ENCODE measurements at regions not wholly inside any gene's neighbourhood (a gene's known extent, or its start where the extent isn't known, plus 50 kb on each side); places are given as distances from the start of the nearest gene placed in this dataset.

DNA sequence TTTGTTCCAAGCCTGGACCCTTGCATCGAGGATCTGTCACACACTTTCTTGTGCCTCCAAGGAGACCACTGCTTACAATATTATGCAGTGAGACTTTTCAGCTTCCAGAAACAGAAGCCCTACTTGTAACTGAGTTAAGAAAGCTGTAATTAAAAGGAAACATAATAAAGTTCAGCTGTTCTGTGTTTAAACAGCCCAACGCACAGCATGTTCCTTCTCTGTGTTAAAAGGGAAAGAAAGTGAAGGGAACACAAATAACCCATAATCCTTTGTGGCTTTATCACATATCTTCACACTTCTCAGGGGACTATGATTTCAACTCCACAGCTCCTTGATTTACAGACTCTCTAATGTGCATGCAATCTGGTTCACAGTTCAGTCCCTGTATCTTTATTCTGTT, 200.3 kb upstream of the MTNR1B start:
- H3K4me1 ChIP-seq (ENCODE audit: insufficient read depth) = peaks cover 8% of the 10 kb centered on the region
- Mint-ChIP-seq H3K27ac (no peak overlapping the region), H3K4me3 (no peak overlapping the region), H3K27me3 (ENCODE audit: insufficient read depth, low read depth, poor library complexity) (peaks cover 5% of the 10 kb centered on the region), H3K9me3 (no peaks in the 10 kb centered on the region), H3K4me1 (peaks cover 24% of the 10 kb centered on the region), H3K36me3 (ENCODE audit: low read depth) (peaks cover 12% of the 10 kb centered on the region)
- H2AFZ ChIP-seq = no peak overlapping the region
- H3K4me3 ChIP-seq = no peak overlapping the region
- H3F3A ChIP-seq (replicated peaks; ENCODE audit: low read depth) = no peaks in the 10 kb centered on the region
- no peaks in the 10 kb centered on the region for H3K79me2 ChIP-seq (replicated peaks; ENCODE audit: insufficient read depth)
- H3K27ac ChIP-seq (ENCODE audit: low read depth) = no peak overlapping the region
- TF ChIP-seq NANOG (IDR thresholded peaks at IDR 0.05; ENCODE audit: borderline replicate concordance) (no peak), ZNF331 (CRISPR knock-in tag; IDR thresholded peaks at IDR 0.05; ENCODE audit: low read depth) (no peak), STAT1 (IDR thresholded peaks at IDR 0.05; ENCODE audit: unreplicated experiment) (no peak), JUNB (IDR thresholded peaks at IDR 0.05; ENCODE audit: unreplicated experiment) (no peak), ETS1 (IDR thresholded peaks at IDR 0.05) (no peak), EZH2phosphoT487 (IDR thresholded peaks at IDR 0.05; ENCODE audit: unreplicated experiment) (no peak), POLR2AphosphoS5 (IDR thresholded peaks at IDR 0.05; ENCODE audit: low read depth) (no peak), EZH2 (IDR thresholded peaks at IDR 0.05; ENCODE audit: low read depth, unreplicated experiment) (no peak), CREB1 (CRISPR knock-in tag; IDR thresholded peaks at IDR 0.05; ENCODE audit: low read depth) (no peak), ZNF114 (CRISPR knock-in tag; IDR thresholded peaks at IDR 0.05) (no peak)
- TF ChIP-seq, protein P1, sequence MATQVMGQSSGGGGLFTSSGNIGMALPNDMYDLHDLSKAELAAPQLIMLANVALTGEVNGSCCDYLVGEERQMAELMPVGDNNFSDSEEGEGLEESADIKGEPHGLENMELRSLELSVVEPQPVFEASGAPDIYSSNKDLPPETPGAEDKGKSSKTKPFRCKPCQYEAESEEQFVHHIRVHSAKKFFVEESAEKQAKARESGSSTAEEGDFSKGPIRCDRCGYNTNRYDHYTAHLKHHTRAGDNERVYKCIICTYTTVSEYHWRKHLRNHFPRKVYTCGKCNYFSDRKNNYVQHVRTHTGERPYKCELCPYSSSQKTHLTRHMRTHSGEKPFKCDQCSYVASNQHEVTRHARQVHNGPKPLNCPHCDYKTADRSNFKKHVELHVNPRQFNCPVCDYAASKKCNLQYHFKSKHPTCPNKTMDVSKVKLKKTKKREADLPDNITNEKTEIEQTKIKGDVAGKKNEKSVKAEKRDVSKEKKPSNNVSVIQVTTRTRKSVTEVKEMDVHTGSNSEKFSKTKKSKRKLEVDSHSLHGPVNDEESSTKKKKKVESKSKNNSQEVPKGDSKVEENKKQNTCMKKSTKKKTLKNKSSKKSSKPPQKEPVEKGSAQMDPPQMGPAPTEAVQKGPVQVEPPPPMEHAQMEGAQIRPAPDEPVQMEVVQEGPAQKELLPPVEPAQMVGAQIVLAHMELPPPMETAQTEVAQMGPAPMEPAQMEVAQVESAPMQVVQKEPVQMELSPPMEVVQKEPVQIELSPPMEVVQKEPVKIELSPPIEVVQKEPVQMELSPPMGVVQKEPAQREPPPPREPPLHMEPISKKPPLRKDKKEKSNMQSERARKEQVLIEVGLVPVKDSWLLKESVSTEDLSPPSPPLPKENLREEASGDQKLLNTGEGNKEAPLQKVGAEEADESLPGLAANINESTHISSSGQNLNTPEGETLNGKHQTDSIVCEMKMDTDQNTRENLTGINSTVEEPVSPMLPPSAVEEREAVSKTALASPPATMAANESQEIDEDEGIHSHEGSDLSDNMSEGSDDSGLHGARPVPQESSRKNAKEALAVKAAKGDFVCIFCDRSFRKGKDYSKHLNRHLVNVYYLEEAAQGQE (IDR thresholded peaks at IDR 0.05; ENCODE audit: unreplicated experiment) = no peak
- TF ChIP-seq, protein P2, sequence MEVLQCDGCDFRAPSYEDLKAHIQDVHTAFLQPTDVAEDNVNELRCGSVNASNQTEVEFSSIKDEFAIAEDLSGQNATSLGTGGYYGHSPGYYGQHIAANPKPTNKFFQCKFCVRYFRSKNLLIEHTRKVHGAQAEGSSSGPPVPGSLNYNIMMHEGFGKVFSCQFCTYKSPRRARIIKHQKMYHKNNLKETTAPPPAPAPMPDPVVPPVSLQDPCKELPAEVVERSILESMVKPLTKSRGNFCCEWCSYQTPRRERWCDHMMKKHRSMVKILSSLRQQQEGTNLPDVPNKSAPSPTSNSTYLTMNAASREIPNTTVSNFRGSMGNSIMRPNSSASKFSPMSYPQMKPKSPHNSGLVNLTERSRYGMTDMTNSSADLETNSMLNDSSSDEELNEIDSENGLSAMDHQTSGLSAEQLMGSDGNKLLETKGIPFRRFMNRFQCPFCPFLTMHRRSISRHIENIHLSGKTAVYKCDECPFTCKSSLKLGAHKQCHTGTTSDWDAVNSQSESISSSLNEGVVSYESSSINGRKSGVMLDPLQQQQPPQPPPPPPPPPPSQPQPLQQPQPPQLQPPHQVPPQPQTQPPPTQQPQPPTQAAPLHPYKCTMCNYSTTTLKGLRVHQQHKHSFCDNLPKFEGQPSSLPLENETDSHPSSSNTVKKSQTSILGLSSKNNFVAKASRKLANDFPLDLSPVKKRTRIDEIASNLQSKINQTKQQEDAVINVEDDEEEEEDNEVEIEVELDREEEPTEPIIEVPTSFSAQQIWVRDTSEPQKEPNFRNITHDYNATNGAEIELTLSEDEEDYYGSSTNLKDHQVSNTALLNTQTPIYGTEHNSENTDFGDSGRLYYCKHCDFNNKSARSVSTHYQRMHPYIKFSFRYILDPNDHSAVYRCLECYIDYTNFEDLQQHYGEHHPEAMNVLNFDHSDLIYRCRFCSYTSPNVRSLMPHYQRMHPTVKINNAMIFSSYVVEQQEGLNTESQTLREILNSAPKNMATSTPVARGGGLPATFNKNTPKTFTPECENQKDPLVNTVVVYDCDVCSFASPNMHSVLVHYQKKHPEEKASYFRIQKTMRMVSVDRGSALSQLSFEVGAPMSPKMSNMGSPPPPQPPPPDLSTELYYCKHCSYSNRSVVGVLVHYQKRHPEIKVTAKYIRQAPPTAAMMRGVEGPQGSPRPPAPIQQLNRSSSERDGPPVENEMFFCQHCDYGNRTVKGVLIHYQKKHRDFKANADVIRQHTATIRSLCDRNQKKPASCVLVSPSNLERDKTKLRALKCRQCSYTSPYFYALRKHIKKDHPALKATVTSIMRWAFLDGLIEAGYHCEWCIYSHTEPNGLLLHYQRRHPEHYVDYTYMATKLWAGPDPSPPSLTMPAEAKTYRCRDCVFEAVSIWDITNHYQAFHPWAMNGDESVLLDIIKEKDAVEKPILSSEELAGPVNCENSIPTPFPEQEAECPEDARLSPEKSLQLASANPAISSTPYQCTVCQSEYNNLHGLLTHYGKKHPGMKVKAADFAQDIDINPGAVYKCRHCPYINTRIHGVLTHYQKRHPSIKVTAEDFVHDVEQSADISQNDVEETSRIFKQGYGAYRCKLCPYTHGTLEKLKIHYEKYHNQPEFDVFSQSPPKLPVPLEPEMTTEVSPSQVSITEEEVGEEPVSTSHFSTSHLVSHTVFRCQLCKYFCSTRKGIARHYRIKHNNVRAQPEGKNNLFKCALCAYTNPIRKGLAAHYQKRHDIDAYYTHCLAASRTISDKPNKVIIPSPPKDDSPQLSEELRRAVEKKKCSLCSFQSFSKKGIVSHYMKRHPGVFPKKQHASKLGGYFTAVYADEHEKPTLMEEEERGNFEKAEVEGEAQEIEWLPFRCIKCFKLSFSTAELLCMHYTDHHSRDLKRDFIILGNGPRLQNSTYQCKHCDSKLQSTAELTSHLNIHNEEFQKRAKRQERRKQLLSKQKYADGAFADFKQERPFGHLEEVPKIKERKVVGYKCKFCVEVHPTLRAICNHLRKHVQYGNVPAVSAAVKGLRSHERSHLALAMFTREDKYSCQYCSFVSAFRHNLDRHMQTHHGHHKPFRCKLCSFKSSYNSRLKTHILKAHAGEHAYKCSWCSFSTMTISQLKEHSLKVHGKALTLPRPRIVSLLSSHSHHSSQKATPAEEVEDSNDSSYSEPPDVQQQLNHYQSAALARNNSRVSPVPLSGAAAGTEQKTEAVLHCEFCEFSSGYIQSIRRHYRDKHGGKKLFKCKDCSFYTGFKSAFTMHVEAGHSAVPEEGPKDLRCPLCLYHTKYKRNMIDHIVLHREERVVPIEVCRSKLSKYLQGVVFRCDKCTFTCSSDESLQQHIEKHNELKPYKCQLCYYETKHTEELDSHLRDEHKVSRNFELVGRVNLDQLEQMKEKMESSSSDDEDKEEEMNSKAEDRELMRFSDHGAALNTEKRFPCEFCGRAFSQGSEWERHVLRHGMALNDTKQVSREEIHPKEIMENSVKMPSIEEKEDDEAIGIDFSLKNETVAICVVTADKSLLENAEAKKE (CRISPR knock-in tag; IDR thresholded peaks at IDR 0.05) = no peak
- TF ChIP-seq, protein P3, sequence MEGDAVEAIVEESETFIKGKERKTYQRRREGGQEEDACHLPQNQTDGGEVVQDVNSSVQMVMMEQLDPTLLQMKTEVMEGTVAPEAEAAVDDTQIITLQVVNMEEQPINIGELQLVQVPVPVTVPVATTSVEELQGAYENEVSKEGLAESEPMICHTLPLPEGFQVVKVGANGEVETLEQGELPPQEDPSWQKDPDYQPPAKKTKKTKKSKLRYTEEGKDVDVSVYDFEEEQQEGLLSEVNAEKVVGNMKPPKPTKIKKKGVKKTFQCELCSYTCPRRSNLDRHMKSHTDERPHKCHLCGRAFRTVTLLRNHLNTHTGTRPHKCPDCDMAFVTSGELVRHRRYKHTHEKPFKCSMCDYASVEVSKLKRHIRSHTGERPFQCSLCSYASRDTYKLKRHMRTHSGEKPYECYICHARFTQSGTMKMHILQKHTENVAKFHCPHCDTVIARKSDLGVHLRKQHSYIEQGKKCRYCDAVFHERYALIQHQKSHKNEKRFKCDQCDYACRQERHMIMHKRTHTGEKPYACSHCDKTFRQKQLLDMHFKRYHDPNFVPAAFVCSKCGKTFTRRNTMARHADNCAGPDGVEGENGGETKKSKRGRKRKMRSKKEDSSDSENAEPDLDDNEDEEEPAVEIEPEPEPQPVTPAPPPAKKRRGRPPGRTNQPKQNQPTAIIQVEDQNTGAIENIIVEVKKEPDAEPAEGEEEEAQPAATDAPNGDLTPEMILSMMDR (conservative IDR thresholded peaks at IDR 0.05; ENCODE audit: low read depth in 2 of 2) = no peak
- H3K27me3 ChIP-seq (ENCODE audit: insufficient read depth) = no peaks in the 10 kb centered on the region
- no peaks in the 10 kb centered on the region for H4K20me1 ChIP-seq (replicated peaks; ENCODE audit: insufficient read depth)
- H3K4me2 ChIP-seq = no peak overlapping the region
- ATAC-seq (no peak), DNase-seq (ENCODE audit: low spot score) (no peak)
- no peaks in the 10 kb centered on the region for H3K36me3 ChIP-seq (ENCODE audit: insufficient read depth)
- no peaks in the 10 kb centered on the region for H3K9me2 ChIP-seq (ENCODE audit: insufficient read depth)

Data from GM23338 (cell line).